8988T (cell line): ENCODE measurements at regions not wholly inside any gene's neighbourhood (a gene's known extent, or its start where the extent isn't known, plus 50 kb on each side); places are given as distances from the start of the nearest gene placed in this dataset.
"Not testable (repeated sequence)": the region's sequence is repeated elsewhere in the genome, so short reads cannot be mapped to it uniquely, and the experiment has no call there.

ENCODE experiments used
- DNase-seq: peaks from one replicate; pipeline ENCODE4 v3.0.0; 2011

DNA sequence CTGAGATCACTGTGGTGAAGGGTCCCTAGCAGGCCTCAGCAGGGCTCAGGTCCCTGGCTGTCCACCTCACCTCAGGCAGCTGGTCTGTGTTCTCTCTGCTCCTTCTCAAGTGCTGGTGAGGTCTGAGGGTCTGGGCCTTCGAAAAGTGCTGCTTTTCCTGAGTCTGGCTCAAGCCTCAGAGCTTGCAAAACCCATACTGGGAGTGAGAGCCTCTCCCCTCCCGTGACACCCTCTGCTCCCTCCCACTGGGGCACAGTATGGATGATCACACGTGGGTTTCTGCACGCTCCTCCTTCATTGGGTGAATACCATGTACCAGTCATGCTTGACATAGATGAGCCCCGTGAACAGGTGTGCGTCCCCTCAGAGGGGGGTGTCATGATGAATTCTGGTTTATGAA is 73.3 kb upstream of the WASF3 start:
- no peak for DNase-seq

- DNase-seq: no peak
Measured at GRCh38 chr13:26485288-26485687, 72.2 kb upstream of the WASF3 start.

DNA sequence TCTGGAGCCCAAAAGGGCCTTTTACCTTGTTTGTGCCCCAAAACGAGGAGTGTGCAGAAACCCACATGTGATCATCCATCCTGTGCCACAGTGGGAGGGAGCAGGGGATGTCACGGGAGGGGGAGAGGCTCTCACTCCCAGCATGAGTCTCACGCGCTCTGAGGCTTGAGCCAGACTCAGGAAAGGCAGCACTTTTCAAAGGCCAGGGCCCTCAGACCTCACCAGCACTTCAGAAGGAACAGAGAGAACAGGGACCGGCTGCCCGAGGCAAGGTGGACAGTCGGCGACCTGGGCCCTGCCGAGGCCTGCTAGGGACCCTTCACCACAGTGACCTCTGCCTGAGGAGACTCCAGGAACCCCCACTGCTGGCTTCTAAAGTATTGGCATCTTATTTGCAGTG is 71.7 kb upstream of the WASF3 start:
- DNase-seq: no peak

DNA sequence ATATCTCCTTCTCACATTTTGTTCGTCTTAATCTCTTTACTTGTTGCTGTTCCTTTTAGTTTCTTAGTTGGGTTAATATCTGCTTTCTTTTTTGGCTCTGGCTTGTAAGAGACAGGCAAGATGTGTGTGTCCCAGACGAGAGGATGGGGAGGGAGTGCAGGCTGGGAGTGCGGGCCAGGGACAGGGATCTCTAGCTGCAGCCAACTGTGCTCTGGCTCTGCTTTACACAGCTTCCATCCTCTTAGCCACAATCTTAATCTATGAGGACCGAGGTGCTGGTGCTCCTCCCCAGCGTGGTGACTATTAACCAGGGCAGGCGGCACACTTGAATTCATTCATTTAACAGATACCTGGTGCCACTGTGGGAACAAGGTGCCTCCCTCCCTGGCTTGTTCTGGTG is 70.9 kb upstream of the WASF3 start:
- DNase-seq: no peak

DNA sequence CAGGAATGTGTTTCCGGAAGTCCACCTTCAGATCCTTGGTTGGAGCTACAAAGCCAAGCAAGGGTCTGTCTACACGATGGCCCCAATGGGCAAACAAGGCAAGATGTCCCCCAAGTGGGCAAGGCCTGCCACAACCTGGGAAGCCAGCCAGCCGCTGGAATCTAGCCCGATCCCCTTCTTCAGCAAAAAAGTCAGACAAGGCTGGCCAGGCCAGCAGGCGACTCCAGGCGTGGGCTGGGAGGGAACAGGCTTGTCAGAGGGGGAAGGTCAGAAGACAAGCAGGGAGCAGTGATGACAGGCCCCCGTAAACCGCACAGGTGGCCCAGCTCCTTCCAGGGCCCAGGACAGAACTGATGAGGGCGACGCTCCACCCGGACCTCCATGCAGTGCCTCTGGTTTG is 69.7 kb upstream of the WASF3 start:
- DNase-seq: no peak

DNA sequence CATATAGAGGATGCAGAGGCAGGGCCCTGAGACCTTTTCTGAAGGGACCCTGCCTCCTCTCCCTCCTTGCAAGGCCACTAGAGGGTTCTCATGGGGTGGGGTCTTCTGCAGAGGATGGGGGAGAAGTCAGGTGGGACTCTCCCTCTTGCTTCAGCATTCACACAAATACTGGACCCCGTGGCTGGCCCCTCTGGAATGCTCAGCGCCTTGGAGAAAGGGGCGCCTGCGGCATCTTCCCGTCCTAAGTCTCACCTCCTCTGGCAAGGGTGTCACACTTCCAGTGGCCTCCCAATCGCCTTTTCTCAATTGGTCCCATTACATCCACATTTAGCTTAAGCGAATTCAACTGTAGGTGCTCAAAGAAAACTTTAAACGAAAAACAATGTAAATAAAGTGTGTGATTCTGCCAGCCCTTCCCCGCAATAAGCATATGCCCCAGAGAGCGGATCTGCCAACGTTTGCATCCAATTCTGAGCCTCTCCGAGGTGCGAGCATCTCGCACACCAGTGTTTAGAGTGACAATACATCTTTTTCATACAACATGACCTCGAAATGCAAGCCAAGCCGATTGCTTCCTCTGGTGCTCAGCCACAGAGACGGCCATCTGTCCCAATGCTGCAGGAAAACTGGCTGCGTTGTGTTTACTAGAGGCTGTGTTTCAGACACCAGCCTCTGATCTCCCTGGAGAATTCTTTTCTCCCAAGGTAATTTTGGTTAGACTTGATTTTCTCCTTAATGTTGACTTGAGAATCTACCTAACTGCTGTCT is 69.1 kb upstream of the WASF3 start:
- no peak for DNase-seq

DNA sequence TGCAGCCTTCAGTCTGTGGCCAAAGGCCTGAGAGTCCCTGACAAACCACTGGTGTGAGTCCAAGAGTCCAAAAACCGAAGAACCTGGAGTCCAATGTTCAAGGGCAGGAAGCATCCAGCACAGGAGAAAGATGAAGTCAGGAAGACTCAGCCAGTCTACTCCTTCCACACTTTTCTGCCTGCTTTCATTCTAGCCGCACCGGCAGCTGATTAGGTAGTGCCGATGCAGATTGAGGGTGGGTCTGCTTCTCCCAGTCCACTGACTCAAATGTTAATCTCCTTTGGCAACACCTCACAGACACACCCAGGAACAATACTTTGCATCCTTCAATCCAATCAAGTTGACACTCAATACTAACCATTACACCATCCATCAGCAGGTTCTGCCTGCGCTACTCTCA is 65.2 kb upstream of the WASF3 start:
- not testable (repeated sequence) for DNase-seq

DNA sequence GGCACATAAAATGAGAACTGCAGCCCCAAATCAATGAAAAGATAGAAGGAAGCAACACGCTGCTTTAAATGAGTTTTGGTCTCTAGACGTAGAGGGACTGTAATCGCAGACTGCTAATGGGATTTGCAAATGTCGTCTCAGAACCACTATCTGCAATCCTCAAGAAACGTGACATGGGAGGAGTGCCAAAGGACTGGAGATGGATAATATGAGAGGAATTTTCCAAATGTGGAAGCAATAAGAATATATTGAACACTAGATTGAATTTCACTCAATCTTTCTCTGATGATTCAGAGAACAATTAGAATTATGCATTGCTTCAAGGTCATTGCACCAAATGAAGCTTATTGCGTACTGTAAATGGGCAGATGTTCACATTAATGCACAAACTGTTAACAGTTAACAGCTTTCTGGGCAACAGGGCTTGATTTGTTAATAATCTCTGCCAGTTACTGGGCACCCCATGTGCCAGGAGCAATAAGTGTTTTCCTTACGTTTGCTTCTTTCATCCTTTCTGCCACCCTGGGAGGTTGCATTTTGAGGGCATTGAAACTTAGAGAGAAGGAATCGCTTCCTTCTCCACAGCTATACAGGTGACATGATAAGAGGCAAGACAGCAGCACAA is 62.8 kb upstream of the WASF3 start:
- DNase-seq: no peak

DNA sequence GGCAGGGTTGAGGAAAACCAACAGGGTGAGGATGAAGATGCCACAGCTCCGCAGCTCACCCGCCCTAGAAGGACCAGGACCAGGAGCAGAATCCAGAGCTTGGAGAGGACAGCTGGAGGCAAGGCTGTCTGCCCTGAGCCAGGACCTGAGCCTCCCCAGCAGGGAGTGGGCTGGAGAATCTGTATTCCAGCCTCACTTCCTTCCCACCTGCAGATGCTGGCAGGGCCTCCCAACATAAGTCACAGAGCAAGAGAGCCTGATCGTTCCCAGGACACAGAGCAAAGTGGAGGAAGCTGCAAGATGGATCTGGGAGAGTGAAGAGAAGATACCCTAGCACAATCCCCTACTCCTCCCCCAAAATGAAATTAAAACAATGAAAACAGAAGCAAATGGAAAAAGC is 61.7 kb upstream of the WASF3 start:
- DNase-seq: no peak

- DNase-seq: no peak
Measured at GRCh38 chr13:26497968-26498511, 59.4 kb upstream of the WASF3 start.

GRCh38 chr13:26498656-26499601 is 58.6 kb upstream of the WASF3 start:
- DNase-seq: no peak

- no peak for DNase-seq
Measured at GRCh38 chr13:26500618-26501320, 56.7 kb upstream of the WASF3 start.

- no peak for DNase-seq
Measured at GRCh38 chr13:26501641-26502040, 55.8 kb upstream of the WASF3 start.

- no peak for DNase-seq
Measured at GRCh38 chr13:26502826-26503225, 54.7 kb upstream of the WASF3 start.

GRCh38 chr13:26503826-26504594 is 53.5 kb upstream of the WASF3 start:
- no peak for DNase-seq
